ENCODE measurements at regions not wholly inside any gene's neighbourhood (a gene's known extent, or its start where the extent isn't known, plus 50 kb on each side); places are given as distances from the start of the nearest gene placed in this dataset.

DNA sequence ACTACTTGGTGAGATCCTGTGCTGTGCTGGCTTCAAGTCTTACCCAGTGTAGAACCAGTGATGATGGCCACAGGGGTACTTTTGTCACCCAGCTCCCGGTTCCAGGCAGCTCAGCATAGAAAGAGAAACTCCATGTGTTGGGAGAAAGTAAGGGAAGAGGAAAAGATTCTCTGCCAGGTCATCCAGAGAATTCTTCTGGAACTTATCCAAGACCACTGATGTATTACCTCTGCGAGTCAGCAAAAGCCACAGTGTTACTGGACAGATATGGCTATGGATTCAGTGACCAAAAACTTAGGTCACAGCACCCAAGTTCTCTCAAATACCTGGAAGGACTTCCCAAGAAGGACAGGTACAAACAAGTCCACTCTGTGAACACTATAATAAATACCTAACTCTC is 399.5 kb upstream of the MIR17HG start:
- POLR2A ChIA-PET (ENCODE audit: unreplicated experiment) = no interaction called here
- H3F3A ChIP-seq (ENCODE audit: insufficient read depth, low read depth) = no peaks in the 10 kb centered on the region
- H3K4me3 ChIP-seq = no peak overlapping the region
- H3K9me3 ChIP-seq (ENCODE audit: insufficient read depth, low read depth) = no peaks in the 10 kb centered on the region
- BruUV-seq (replicated peaks) = no TSS peak
- H3K27ac ChIP-seq = no peak overlapping the region
- no peak for DNase-seq
- TF ChIP-seq, protein P1, sequence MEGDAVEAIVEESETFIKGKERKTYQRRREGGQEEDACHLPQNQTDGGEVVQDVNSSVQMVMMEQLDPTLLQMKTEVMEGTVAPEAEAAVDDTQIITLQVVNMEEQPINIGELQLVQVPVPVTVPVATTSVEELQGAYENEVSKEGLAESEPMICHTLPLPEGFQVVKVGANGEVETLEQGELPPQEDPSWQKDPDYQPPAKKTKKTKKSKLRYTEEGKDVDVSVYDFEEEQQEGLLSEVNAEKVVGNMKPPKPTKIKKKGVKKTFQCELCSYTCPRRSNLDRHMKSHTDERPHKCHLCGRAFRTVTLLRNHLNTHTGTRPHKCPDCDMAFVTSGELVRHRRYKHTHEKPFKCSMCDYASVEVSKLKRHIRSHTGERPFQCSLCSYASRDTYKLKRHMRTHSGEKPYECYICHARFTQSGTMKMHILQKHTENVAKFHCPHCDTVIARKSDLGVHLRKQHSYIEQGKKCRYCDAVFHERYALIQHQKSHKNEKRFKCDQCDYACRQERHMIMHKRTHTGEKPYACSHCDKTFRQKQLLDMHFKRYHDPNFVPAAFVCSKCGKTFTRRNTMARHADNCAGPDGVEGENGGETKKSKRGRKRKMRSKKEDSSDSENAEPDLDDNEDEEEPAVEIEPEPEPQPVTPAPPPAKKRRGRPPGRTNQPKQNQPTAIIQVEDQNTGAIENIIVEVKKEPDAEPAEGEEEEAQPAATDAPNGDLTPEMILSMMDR (conservative IDR thresholded peaks at IDR 0.05) = no peak
- no peak for TF ChIP-seq EZH2 (IDR thresholded peaks at IDR 0.05; ENCODE audit: low read depth)
- H3K27me3 ChIP-seq (ENCODE audit: insufficient read depth, low read depth) = no peaks in the 10 kb centered on the region
- CTCF ChIA-PET = no interaction called here
- H4K20me1 ChIP-seq (ENCODE audit: insufficient read depth) = no peaks in the 10 kb centered on the region
- no peak overlapping the region for H2AFZ ChIP-seq
- H3K4me2 ChIP-seq = no peak overlapping the region
- H3K79me2 ChIP-seq (ENCODE audit: low read depth) = no peaks in the 10 kb centered on the region
- no peaks in the 10 kb centered on the region for H3K36me3 ChIP-seq (ENCODE audit: low read depth)
- no peaks in the 10 kb centered on the region for H3K4me1 ChIP-seq (replicated peaks; ENCODE audit: insufficient read depth)
- intact Hi-C loops (cut with micrococcal nuclease; ENCODE audit: unreplicated experiment) = no loop called here
- H3K9me2 ChIP-seq (ENCODE audit: insufficient read depth) = no peaks in the 10 kb centered on the region

DNA sequence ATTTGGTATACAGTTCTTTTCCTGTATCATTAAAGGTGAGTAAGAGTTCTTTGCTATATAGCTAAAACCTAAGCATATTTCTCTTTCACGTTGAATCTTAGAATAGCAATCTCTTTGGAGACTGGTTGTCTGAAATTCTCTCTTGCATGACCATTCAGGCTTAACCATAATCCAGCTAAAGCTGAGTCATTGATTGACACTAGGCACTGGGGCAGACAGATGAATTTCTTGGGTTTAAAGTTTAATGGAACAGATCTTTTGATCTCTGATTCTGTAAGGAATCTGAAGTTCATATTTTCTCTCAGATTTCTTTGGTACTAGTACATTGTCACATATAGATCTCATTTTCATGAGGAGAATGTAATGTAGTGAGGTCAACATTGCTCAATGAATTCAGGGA is 397.3 kb upstream of the MIR17HG start:
- no peak overlapping the region for H3K27ac ChIP-seq
- DNase-seq = no peak
- H3K79me2 ChIP-seq (ENCODE audit: low read depth) = no peaks in the 10 kb centered on the region
- H3F3A ChIP-seq (ENCODE audit: insufficient read depth, low read depth) = no peaks in the 10 kb centered on the region
- intact Hi-C loops (cut with micrococcal nuclease; ENCODE audit: unreplicated experiment) = no loop called here
- no peaks in the 10 kb centered on the region for H3K9me2 ChIP-seq (ENCODE audit: insufficient read depth)
- no TSS peak for BruUV-seq (replicated peaks)
- H2AFZ ChIP-seq = no peak overlapping the region
- ChIA-PET CTCF (no interaction called here), POLR2A (ENCODE audit: unreplicated experiment) (interaction anchor here (0.7 kb wide), 1 partner anchor 1492 kb away, joined by 3 read pairs; no protein-coding TSS in a partner anchor)
- no peaks in the 10 kb centered on the region for H3K9me3 ChIP-seq (ENCODE audit: insufficient read depth, low read depth)
- no peaks in the 10 kb centered on the region for H3K27me3 ChIP-seq (ENCODE audit: insufficient read depth, low read depth)
- H4K20me1 ChIP-seq (ENCODE audit: insufficient read depth) = no peaks in the 10 kb centered on the region
- TF ChIP-seq EZH2 (IDR thresholded peaks at IDR 0.05; ENCODE audit: low read depth) = no peak
- TF ChIP-seq, protein P1 (conservative IDR thresholded peaks at IDR 0.05) = no peak
- H3K36me3 ChIP-seq (ENCODE audit: low read depth) = no peaks in the 10 kb centered on the region
- H3K4me2 ChIP-seq = no peak overlapping the region
- H3K4me1 ChIP-seq (replicated peaks; ENCODE audit: insufficient read depth) = no peaks in the 10 kb centered on the region
- H3K4me3 ChIP-seq = no peak overlapping the region

DNA sequence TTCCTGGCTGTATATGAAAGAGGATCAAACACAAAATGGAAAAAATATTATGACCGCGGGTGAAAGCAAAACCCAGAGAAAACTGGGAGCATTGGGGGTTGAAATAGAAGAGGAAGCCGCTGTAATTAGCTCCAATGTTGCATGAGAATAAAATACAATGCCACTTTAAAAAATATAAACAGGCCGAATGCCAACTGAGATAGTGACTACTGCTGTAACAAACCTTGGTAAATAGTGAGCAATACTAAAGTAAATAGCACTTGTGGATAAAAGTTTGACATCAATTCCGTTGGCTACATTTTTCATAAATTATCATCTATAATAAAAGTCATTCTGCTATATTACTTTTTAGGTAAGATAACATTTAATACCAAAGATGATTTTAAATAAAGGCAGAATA is 395.8 kb upstream of the MIR17HG start:
- Histone ChIP-seq H2AFZ (no peak overlapping the region; the same call in 1 of the 2 replicates), H3K9me2 (ENCODE audit: insufficient read depth) (no peaks in the 10 kb centered on the region), H3K27ac (no peak overlapping the region), H3K4me2 (no peak overlapping the region), H3K79me2 (ENCODE audit: low read depth) (no peaks in the 10 kb centered on the region), H4K20me1 (ENCODE audit: insufficient read depth) (no peaks in the 10 kb centered on the region), H3K4me1 (replicated peaks; ENCODE audit: insufficient read depth) (no peaks in the 10 kb centered on the region), H3F3A (ENCODE audit: insufficient read depth, low read depth) (no peaks in the 10 kb centered on the region), H3K36me3 (ENCODE audit: low read depth) (no peaks in the 10 kb centered on the region), H3K27me3 (ENCODE audit: insufficient read depth, low read depth) (no peaks in the 10 kb centered on the region), H3K4me3 (no peak overlapping the region), H3K9me3 (ENCODE audit: insufficient read depth, low read depth) (no peaks in the 10 kb centered on the region)
- intact Hi-C loops (cut with micrococcal nuclease; ENCODE audit: unreplicated experiment) = no loop called here
- POLR2A ChIA-PET (ENCODE audit: unreplicated experiment) = no interaction called here
- no peak for DNase-seq
- CTCF ChIA-PET = no interaction called here
- BruUV-seq (replicated peaks) = no TSS peak
- no peak for TF ChIP-seq EZH2 (IDR thresholded peaks at IDR 0.05; ENCODE audit: low read depth)
- TF ChIP-seq, protein P1 (conservative IDR thresholded peaks at IDR 0.05) = no peak
